Bronchial epithelial cell (primary cell): ENCODE measurements at regions not wholly inside any gene's neighbourhood (a gene's known extent, or its start where the extent isn't known, plus 50 kb on each side); places are given as distances from the start of the nearest gene placed in this dataset.

ENCODE experiments used
- DNase-seq: peaks from one replicate; pipeline ENCODE4 v3.0.0-alpha.2; 2010; ENCODE audit warnings: low read depth
- FAIRE-seq: peaks from 2 replicates; lab custom pipeline; 2011; peaks lifted over from hg19 to GRCh38; lab: Jason Lieb, UNC
- H3K27me3 ChIP-seq: 2 replicates; pipeline ENCODE4 v1.5.1; 2011; ENCODE audit warnings: low read length; ENCODE audit not compliant: control insufficient read depth, insufficient read depth
- H3K36me3 ChIP-seq: 2 replicates; pipeline ENCODE4 v1.5.1; 2011; ENCODE audit warnings: low read length; ENCODE audit not compliant: control insufficient read depth, insufficient read depth
- H3K4me3 ChIP-seq: 2 replicates; pipeline ENCODE4 v1.5.1; 2011; ENCODE audit warnings: mild to moderate bottlenecking, low read depth, low read length, control low read depth
- CTCF ChIP-seq: IDR thresholded peaks from 2 replicates; pipeline ENCODE4 v1.5.1; 2011; ENCODE audit warnings: mild to moderate bottlenecking, moderate library complexity, low read length, control low read depth, inconsistent platforms; ENCODE audit not compliant: insufficient read depth, severe bottlenecking

DNA sequence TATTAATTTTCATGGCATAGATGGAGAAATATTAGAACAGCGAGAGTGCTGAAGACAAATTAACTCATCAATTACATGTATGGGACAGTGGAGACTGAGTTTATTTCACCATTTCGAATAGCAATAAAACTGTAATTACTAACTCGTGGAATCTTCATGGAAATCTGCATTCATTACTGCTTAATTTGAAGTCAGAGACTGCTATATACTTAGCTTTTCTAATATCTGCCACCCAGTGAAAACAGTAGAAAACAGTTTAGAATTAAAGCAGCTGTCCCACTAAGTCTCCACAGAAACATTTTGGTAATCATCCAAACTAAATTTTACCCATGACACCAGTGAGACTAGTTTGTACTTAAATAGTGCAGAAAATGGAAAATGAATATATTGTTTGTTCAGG is 56.8 kb downstream of the IZUMO3 start:
- TF ChIP-seq CTCF = no peak
- no peak for FAIRE-seq

DNA sequence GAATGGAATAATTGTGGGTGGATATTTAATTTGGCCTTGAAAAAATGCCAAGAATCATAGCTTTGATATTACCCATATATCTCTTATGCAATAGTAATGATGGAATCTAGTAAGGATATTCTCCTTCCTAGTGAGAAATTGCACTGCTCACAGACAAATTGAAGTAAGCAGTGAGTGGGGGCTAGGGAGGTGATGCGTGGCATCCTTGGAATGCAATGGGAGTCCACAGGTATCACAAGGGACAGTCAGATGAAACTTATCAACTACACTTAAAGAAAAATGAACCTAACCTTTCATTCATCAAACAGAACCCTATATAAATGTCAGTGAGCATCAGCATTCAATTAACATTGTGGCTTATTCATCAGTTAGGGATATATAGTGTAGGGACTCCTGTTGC is 57.8 kb downstream of the IZUMO3 start:
- Histone ChIP-seq H3K27me3 (no peaks in the 10 kb centered on the region), H3K36me3 (no peaks in the 10 kb centered on the region), H3K4me3 (no peak overlapping the region)
- no peak for TF ChIP-seq CTCF
- FAIRE-seq (no peak), DNase-seq (no peak)

More for the DNA sequence above, 56.8 kb downstream of the IZUMO3 start:
- no peak for DNase-seq
- no peak overlapping the region for H3K4me3 ChIP-seq
- H3K36me3 ChIP-seq = no peaks in the 10 kb centered on the region
- H3K27me3 ChIP-seq = no peaks in the 10 kb centered on the region

GRCh38 chr9:24487250-24487861 is 58.3 kb downstream of the IZUMO3 start:
- Histone ChIP-seq H3K27me3 (no peaks in the 10 kb centered on the region), H3K36me3 (no peaks in the 10 kb centered on the region), H3K4me3 (no peak overlapping the region)
- FAIRE-seq (no peak), DNase-seq (no peak)
- TF ChIP-seq CTCF = no peak

- Histone ChIP-seq H3K27me3 (no peaks in the 10 kb centered on the region), H3K36me3 (no peaks in the 10 kb centered on the region), H3K4me3 (no peak overlapping the region)
- DNase-seq (no peak), FAIRE-seq (no peak)
- no peak for TF ChIP-seq CTCF
These were observed 66.2 kb downstream of the IZUMO3 start for GRCh38 chr9:24479361-24480059.

GRCh38 chr9:24464319-24464951 is 81.3 kb downstream of the IZUMO3 start:
- Histone ChIP-seq H3K27me3 (no peaks in the 10 kb centered on the region), H3K4me3 (no peak overlapping the region), H3K36me3 (no peaks in the 10 kb centered on the region)
- DNase-seq = peak; percentile 53
- FAIRE-seq = no peak
- no peak for TF ChIP-seq CTCF
